ENCODE measurements at regions not wholly inside any gene's neighbourhood (a gene's known extent, or its start where the extent isn't known, plus 50 kb on each side); places are given as distances from the start of the nearest gene placed in this dataset.
A peak's percentile ranks its signal among the peaks of the same experiment; 100 is the strongest.
"Not testable (repeated sequence)": the region's sequence is repeated elsewhere in the genome, so short reads cannot be mapped to it uniquely, and the experiment has no call there.

DNA sequence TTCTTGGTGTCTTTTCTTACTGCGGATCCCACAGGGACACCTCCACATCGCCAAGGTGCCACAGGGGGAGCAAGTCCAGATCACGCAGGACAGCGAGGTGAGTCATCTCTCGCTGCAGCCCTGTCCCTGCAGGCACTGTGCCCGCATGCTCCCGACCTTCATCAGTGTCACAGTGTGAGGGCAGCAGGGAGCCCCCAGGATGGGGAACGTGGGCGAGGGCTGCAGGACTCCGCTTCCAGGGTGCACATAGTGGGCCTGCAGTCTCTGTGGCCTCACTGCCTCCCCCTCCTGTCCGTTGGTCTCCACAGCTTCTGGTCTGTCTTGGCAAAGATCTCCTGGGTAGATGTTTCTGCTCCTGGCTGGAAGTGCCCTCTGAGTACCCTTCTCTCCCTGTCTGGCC, 78.0 kb downstream of the NPIPB11 start:
- DNase-seq (ENCODE audit: low read depth, low spot score), result not testable (repeated sequence)

- DNase-seq (ENCODE audit: low read depth, low spot score), result peak; percentile 32
Observed at GRCh38 chr16:29327631-29328408, 78.7 kb downstream of the NPIPB11 start.

DNA sequence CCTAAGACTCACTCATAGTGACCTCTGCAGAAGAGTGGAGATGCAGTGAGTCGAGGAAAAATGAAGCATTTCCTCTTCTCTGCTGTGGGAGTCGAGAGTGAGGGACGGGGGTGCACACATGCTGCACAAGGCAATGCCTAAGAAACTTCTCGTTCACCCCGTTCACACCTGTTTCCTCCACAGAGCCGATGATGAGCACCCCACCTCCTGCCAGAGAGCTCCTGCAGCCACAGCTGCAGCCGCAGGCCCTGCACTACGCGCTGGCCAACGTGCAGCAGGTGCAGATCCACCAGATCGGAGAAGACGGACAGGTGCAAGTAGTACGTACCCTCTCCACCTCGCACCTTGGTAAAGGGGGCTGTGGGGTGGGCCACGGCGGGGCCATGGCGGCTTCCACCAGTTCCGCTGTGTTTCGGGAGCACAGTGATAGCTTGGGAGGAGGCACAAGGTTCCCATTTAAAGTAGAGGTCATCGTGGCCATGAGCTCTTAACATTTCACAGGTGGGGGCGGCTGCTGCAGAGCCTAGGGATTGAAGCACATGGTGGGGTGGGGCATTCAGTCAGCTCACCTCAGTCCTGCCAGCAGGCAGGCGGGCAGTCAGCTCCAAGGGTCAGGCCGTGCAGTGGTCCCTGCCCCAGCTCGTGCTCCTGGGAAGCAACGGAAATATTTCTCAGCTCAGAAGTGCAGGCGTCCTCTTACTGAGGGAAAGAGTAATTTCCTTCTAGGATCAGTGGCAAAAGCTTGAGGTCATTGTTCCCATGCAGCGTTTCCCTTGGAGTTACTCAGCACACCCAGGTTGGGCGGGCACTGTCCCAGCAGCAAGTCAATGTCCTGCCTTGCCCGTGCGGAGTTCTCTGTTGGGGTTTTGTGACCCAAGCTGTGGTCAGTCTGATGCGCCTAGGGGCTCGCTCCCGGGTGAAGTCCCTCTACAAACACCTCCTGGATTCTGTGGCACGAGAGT, 80.1 kb downstream of the NPIPB11 start:
- DNase-seq (ENCODE audit: low read depth, low spot score), result not testable (repeated sequence)

DNA sequence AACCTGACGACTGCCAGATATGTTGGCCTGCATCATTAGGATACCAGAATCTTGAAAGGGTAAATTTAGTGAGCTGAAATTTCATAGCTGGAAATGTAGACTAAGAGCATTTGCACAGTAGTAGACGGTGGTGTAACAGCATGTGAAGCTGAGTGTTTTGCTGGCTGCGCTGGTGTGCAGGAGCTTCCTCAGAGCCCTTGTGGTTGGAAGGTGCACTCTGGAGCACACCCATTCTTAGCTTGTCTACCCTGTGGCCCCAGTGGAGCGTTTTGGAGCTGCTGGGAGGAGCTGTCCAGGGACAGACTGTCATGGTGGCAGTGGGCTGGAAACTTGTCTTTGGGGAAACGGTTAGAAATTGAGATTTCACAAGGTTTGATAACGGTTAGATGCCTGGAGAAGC, 82.8 kb downstream of the NPIPB11 start:
- not testable (repeated sequence) for DNase-seq (ENCODE audit: low read depth, low spot score)

GRCh38 chr16:29321585-29321984, 84.9 kb downstream of the NPIPB11 start:
- no peak for DNase-seq (ENCODE audit: low read depth, low spot score)

- DNase-seq (ENCODE audit: low read depth, low spot score), result no peak
Observed at GRCh38 chr16:29321000-29321393, 85.5 kb downstream of the NPIPB11 start.

- no peak for DNase-seq (ENCODE audit: low read depth, low spot score)
Observed at GRCh38 chr16:29320274-29320999, 86.1 kb downstream of the NPIPB11 start.

GRCh38 chr16:29319726-29320125, 86.8 kb downstream of the NPIPB11 start:
- DNase-seq (ENCODE audit: low read depth, low spot score), result no peak

DNA sequence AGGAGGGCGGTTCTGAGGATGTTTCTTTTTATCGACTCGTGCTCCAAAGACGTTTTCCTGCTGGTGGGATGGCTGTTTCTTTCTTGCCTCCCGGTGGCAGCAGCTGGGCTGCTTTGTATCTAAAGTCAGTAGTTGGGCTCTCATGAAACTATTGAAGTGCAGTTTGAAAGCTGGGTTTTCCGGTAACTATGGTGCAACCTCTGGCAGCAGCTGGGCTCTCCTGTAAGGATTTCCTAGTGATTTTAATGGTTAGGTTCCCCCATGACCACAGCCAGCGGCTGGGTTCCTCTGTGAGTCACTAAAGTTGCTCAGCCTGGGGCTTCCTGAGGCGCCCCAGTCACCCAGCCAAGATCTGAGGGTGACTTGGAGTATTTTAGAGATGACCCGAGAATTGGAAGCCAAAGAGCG, 87.9 kb downstream of the NPIPB11 start:
- peak; percentile 33 for DNase-seq (ENCODE audit: low read depth, low spot score)

GRCh38 chr16:29318037-29318436, 88.5 kb downstream of the NPIPB11 start:
- DNase-seq (ENCODE audit: low read depth, low spot score), result no peak

DNA sequence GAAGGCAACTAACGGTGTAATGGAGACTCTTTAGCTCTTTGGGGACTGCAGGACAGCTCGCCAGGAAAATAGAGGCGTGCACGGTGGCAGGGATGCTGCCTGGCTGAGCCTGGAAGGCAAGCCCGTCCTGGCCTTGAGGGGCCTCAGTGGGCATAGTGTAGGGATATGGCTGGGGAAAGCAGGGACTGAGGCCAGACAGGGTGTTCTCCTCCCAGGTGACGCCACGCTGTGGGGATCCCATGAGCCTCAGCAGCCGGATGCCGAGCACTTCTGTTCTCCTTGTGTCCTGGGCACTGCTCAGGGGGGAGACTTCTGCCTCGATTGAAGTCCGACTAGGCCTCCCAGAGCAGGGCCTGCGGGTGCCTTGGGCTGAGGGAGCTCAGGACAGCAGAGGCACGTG, 89.2 kb downstream of the NPIPB11 start:
- DNase-seq (ENCODE audit: low read depth, low spot score), result no peak

DNA sequence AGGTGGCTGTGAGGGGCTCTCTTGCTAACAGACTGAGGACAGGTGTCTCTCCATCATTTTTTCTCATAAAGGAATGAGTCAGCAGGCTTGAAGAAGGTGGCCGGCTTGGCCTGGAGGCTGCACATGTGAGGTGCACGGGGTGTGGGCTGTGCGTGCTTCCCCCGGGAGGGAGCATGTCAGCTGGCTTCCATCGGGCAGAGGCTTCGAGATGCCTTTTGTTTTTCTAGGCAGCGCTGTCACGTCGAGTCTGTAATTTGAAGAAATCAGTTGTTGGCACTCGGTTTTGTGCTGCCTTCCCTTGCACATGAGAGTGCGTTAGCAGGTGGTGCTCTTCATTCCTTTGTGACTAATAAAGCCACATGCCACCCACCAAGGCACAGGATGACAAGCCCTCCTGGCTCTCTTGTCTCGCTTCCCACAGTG, 89.7 kb downstream of the NPIPB11 start:
- DNase-seq (ENCODE audit: low read depth, low spot score), result peak; percentile 33

DNA sequence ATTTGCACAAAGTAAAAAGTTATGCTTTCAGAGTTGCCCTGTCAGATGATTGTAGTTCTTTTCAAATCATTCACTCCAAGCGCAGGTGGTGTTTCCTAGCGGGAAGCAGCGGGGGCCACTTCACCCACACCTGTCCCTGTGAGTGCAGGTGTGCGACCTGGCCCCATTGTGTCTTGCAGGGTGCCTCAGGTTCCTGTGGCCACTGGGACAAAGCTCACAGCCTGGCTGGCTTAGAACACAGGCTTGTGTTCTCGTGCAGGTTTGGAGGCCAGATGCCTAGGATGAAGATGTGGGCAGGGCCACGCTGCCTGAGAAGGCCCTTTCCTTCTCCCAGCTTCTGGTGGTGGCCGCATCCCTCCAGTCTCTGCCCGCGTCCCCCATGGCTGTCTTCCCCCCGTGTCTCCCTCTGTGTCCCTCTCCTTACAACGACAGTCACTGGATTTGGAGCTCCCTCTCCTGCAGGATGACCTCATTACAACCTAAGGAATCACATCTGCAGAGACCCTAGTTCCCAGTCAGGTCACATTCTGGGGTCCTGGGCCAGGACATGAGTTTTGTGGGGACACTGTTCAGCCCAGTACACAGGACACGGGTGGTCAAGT, 90.5 kb downstream of the NPIPB11 start:
- no peak for DNase-seq (ENCODE audit: low read depth, low spot score)

- DNase-seq (ENCODE audit: low read depth, low spot score), result no peak
Observed at GRCh38 chr16:29315046-29315445, 91.5 kb downstream of the NPIPB11 start.

DNA sequence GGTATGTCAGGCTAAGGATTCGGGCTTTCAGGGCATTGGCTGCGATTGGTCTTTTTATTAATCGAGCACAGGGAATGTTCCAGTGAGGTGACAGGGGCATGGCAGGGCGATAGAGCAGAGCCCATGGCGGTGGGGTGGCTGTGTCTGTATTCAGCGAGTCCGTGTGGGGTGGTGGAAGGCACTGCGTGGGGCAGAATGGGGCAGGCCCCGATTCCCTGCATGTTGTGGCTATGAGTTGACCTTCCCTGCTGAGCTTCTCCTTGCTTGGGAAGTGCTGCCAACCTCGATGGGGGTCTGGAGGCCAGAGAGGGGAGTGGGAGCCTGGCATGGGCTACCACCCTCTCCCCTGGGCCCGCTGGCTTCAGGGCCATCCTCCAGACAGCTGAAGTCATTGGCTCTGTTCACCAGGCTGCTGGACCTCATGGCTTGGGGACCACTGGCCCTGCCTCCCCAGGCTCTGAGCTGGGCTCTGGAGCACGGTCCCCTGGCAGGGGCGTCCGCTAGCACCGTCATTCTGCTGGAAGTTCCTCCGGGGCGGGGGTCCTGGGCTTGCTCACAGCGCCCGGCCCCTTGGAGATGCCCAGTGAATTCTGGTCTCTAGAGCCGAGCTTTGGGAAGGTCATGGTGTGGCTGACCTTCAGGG, 92.1 kb downstream of the NPIPB11 start:
- DNase-seq (ENCODE audit: low read depth, low spot score), result no peak

DNA sequence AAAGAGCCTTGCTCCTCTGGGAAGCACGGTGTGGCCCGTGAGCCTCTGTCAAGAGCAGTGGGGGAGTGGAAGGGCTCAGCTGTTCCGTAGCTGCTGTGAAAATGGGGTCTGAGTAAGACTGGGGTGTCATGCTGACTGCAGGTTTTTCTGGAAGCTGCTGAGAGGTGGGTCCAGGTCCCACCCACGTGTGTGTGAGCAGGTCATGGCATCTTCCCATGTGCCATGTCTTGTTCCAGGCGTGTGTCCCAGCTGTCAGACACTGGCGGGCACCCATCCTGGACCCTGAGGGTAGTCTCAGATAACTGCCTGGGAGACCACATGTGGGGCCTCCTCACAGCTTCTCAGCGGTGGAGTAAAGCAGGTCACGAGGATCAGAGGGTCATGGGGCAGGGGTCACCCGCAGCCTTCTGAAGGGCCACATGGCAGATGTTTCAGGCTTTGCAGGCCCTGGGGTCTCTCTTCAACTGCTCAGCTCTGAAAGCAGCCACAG, 92.9 kb downstream of the NPIPB11 start:
- no peak for DNase-seq (ENCODE audit: low read depth, low spot score)

DNA sequence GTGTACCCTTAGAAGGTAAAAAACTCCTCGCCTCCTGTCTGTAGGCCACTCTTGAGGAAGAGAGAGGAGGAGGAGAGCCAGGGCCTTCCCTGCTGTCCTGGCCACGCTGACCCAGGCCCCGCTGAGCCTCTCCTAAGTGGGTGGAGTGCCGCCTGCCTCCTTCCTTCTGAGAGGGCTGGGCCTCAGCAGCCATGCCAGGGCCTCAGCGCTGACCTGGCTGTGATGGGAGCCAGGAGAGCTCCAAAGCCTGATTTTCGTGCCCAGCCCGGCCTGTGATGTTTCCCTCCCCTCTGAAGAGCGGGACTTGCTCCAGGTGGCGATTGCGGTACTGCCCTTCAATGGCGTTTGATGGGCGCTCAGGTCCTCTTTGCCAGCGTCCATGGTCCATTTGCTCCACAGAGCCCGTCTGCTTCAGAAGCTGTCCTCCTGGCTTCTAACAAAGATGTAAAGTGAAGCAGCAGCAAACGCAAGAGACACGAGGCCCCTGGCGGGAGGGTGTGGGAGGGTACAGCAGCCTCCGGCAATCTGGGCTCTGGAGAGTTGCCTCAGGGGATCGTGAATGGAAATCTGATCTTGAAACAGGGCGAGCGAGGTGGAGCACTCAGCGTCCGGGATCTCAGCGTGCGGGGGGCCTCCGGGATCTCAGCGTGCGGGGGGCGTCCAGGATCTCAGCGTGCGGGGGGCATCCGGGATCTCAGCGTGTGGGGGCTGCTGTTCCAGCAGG, 93.5 kb downstream of the NPIPB11 start:
- no peak for DNase-seq (ENCODE audit: low read depth, low spot score)

DNA sequence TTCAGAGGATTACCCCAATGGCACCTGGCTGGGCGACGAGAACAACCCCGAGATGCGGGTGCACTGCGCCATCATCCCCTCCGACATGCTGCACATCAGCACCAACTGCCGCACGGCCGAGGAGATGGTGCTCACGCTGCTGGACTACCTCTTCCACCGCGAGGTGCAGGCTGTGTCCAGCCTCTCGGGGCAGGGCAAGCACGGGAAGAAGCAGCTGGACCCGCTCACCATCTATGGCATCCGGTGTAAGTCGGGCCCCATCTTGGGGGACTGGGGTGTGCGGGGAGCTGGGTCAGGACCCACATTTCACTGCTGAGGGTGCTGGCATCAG, 94.2 kb downstream of the NPIPB11 start:
- DNase-seq (ENCODE audit: low read depth, low spot score), result not testable (repeated sequence)

DNA sequence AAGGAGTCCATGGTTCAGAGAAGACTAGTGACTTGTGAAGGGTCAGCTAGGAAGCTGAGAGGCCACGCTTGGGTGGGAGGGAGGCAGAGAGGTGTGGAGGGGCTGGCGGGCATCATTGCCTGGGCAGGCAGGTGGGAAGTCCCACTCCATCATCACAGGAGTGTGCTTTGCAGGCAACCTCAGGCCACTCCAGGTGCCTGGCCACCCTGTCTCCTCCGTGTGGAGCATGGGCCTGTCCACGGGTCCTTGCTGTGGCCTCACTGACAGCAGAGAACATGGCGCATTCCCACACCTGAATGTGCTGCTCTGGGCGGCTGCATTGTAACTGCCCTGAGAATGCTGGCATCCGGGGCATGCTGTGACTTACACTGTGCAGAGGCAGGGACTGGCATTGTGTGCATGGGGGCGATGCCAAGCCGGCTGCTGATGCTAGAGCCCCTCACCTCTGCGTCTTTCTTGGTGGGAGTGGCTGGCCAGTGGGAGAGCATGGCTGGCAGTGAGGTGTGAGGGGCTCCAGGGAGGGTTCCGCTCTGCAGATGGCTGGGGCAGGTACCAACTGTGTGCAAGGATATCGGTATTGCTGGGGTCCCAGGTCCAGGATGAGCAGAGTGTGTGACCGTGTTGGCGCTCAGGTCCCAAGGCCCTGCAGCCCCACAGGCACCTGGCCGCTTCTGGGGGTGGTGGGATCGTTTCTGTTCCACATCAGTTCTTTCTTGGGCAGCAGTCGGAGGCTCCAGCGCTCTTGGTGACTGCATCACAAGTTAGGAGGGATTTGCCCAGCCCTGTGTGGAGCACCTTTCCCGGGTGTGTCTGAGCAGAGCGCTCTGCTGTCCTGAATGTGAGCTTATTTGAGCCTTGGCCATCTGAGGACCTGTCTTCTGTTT, 94.8 kb downstream of the NPIPB11 start:
- no peak for DNase-seq (ENCODE audit: low read depth, low spot score)

All from astrocyte of the hippocampus (primary cell).